ENCODE measurements at regions not wholly inside any gene's neighbourhood (a gene's known extent, or its start where the extent isn't known, plus 50 kb on each side); places are given as distances from the start of the nearest gene placed in this dataset.

DNA sequence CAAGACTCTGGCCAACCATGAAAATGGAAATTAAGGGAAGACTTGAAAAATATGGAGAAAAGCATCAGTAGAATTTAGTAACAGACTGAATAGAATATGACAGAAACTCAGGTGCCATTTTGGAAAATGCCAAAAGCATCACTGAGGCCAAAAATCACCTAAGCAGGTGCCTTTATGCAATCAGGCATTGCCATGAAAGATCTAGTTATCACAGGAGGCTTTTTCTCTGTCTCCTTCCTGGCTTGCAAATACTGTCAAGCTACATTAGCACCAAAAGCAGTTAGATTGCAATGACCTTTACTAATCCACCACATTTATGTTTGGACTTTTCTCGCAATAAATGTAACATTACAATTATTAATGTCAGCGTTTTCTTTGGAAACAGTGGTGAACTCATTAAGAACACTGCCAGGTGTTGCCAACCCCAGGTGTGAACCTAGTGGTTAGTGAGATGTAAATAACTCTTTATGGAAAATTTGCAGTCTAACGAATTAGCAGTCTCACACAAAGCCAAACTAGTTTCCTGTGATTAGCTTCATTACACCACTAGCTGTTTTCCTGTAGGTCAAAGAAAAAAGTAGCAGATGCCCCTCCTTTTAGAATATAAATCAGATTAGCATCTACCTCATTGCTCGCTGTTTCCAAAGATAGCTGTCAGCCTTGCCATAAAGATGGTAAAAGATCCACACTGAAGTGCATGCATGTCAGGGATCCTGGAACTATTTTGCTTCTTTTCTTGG lies 1568.4 kb upstream of the TENM3 start:
- intact Hi-C loops (cut with micrococcal nuclease) = no loop called here
- ChIA-PET CTCF (interaction anchor here (1.3 kb wide), 1 partner anchor 9 kb away, joined by 3 read pairs; no protein-coding TSS in a partner anchor), POLR2A (no interaction called here), RAD21 (ENCODE audit: low non-redundant PET in 1 of 2, low total read pairs in 2 of 2, uncharacterized antibody in 2 of 2, unreplicated experiment in 2 of 2) (no interaction called here)
- no peak for ATAC-seq
- H3K4me2 ChIP-seq (ENCODE audit: low read length) = no peak overlapping the region
- H2AFZ ChIP-seq (ENCODE audit: low read depth, low read length, poor library complexity, severe bottlenecking) = no peak overlapping the region
- no peaks in the 10 kb centered on the region for H3K4me1 ChIP-seq (ENCODE audit: control insufficient read depth in 1 of 2, insufficient read depth in 2 of 2, low read length in 2 of 2)
- H3K9me3 ChIP-seq (ENCODE audit: control insufficient read depth in 1 of 2, insufficient read depth in 1 of 2, low read depth in 1 of 2, low read length in 2 of 2) = no peaks in the 10 kb centered on the region
- H3K36me3 ChIP-seq (ENCODE audit: control insufficient read depth in 1 of 2, insufficient read depth in 2 of 2, low read length in 2 of 2) = no peaks in the 10 kb centered on the region
- TF ChIP-seq TCF7L2 (IDR thresholded peaks at IDR 0.05; ENCODE audit: borderline replicate concordance, extremely low read depth, insufficient read depth, insufficient read length) = no peak
- TF ChIP-seq FOSL1 (IDR thresholded peaks at IDR 0.05; ENCODE audit: low read depth) = no peak
- no peak for TF ChIP-seq EZH2phosphoT487 (IDR thresholded peaks at IDR 0.05; ENCODE audit: borderline replicate concordance)
- TF ChIP-seq ZFX (IDR thresholded peaks at IDR 0.05) = no peak
- TF ChIP-seq SRF (IDR thresholded peaks at IDR 0.05; ENCODE audit: low read depth) = no peak
- TF ChIP-seq RAD21 (IDR thresholded peaks at IDR 0.05; ENCODE audit: low read depth) = no peak
- TF ChIP-seq, protein P1, sequence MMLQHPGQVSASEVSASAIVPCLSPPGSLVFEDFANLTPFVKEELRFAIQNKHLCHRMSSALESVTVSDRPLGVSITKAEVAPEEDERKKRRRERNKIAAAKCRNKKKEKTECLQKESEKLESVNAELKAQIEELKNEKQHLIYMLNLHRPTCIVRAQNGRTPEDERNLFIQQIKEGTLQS (IDR thresholded peaks at IDR 0.05) = no peak
- no peak for TF ChIP-seq ELF1 (IDR thresholded peaks at IDR 0.05; ENCODE audit: borderline replicate concordance, low read depth)
- no peaks in the 10 kb centered on the region for H4K20me1 ChIP-seq (ENCODE audit: insufficient read depth)
- H3K79me2 ChIP-seq (ENCODE audit: insufficient read depth, low read length) = no peaks in the 10 kb centered on the region
- no peak for DNase-seq (ENCODE audit: low read depth, low spot score)
- no peak overlapping the region for H3K4me3 ChIP-seq (replicated peaks in 1 of 2; ENCODE audit: low read depth in 1 of 2, low read length in 2 of 2)
- H3K9me2 ChIP-seq (ENCODE audit: insufficient read depth) = no peaks in the 10 kb centered on the region
- no peaks in the 10 kb centered on the region for H3K27me3 ChIP-seq (ENCODE audit: insufficient read depth, low read length)
- BruUV-seq (replicated peaks) = no TSS peak
- H3K9ac ChIP-seq (ENCODE audit: low read length) = no peak overlapping the region
- no peak overlapping the region for H3K27ac ChIP-seq (ENCODE audit: low read depth, low read length)

DNA sequence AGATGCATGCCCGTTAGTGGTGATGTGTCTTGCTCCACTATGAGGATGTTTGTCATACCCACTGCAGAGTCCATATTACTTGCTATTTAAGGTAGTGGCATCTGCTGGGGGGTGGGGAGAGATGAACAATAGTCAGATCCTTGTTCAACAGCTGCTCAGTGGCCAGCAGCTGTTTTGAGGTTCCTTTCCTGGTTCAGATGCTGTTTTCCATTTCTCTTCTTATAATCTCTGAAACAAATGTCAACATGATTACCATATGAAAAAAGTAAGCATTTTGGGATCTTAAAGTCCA lies 1567.9 kb upstream of the TENM3 start:
- Histone ChIP-seq H2AFZ (ENCODE audit: low read depth, low read length, poor library complexity, severe bottlenecking) (no peak overlapping the region), H3K9ac (ENCODE audit: low read length) (no peak overlapping the region), H3K36me3 (ENCODE audit: control insufficient read depth in 1 of 2, insufficient read depth in 2 of 2, low read length in 2 of 2) (no peaks in the 10 kb centered on the region), H3K27ac (ENCODE audit: low read depth, low read length) (no peak overlapping the region), H3K4me3 (replicated peaks in 1 of 2; ENCODE audit: low read depth in 1 of 2, low read length in 2 of 2) (no peak overlapping the region), H3K9me3 (ENCODE audit: control insufficient read depth in 1 of 2, insufficient read depth in 1 of 2, low read depth in 1 of 2, low read length in 2 of 2) (no peaks in the 10 kb centered on the region), H3K4me1 (ENCODE audit: control insufficient read depth in 1 of 2, insufficient read depth in 2 of 2, low read length in 2 of 2) (no peaks in the 10 kb centered on the region), H3K4me2 (ENCODE audit: low read length) (no peak overlapping the region), H3K27me3 (ENCODE audit: insufficient read depth, low read length) (no peaks in the 10 kb centered on the region), H3K9me2 (ENCODE audit: insufficient read depth) (no peaks in the 10 kb centered on the region), H3K79me2 (ENCODE audit: insufficient read depth, low read length) (no peaks in the 10 kb centered on the region), H4K20me1 (ENCODE audit: insufficient read depth) (no peaks in the 10 kb centered on the region)
- ATAC-seq = no peak
- no TSS peak for BruUV-seq (replicated peaks)
- no peak for TF ChIP-seq ZFX (IDR thresholded peaks at IDR 0.05)
- TF ChIP-seq EGR1 (IDR thresholded peaks at IDR 0.05; ENCODE audit: low read depth) = no peak
- no peak for TF ChIP-seq RAD21 (IDR thresholded peaks at IDR 0.05; ENCODE audit: low read depth)
- TF ChIP-seq EZH2 (IDR thresholded peaks at IDR 0.05) = no peak
- TF ChIP-seq POLR2AphosphoS5 (IDR thresholded peaks at IDR 0.05; ENCODE audit: low read depth, low read length) = no peak
- CTCF ChIA-PET = interaction anchor here (1.3 kb wide), 1 partner anchor 9 kb away, joined by 3 read pairs; no protein-coding TSS in a partner anchor
- intact Hi-C loops (cut with micrococcal nuclease) = no loop called here
- POLR2A ChIA-PET = no interaction called here
- RAD21 ChIA-PET (ENCODE audit: low non-redundant PET in 1 of 2, low total read pairs in 2 of 2, uncharacterized antibody in 2 of 2, unreplicated experiment in 2 of 2) = no interaction called here
- no peak for DNase-seq (ENCODE audit: low read depth, low spot score)

All from HCT116 (cell line).